ENCODE measurements at regions not wholly inside any gene's neighbourhood (a gene's known extent, or its start where the extent isn't known, plus 50 kb on each side); places are given as distances from the start of the nearest gene placed in this dataset.

GRCh38 chr16:51723036-51723724 is 572.1 kb upstream of the SALL1 start:
- no peak overlapping the region for H3K9ac ChIP-seq (ENCODE audit: low read length)
- H3K4me3 ChIP-seq (ENCODE audit: low read length) = no peak overlapping the region
- H4K20me1 ChIP-seq (ENCODE audit: insufficient read depth, low read length) = no peaks in the 10 kb centered on the region
- H3K27me3 ChIP-seq (ENCODE audit: low read depth, low read length) = no peaks in the 10 kb centered on the region
- no peak overlapping the region for H3K27ac ChIP-seq (ENCODE audit: low read length)
- H3K9me3 ChIP-seq (ENCODE audit: insufficient read depth, low read length) = no peaks in the 10 kb centered on the region
- H3K4me2 ChIP-seq (ENCODE audit: low read length) = no peak overlapping the region
- no peaks in the 10 kb centered on the region for H3K4me1 ChIP-seq (ENCODE audit: low read length)
- H2AFZ ChIP-seq (ENCODE audit: low read depth, low read length) = no peak overlapping the region
- H3K79me2 ChIP-seq (ENCODE audit: low read length) = no peaks in the 10 kb centered on the region
- TF ChIP-seq EZH2phosphoT487 (IDR thresholded peaks at IDR 0.05; ENCODE audit: low read depth) (no peak), CTCF (IDR thresholded peaks at IDR 0.05; ENCODE audit: low read depth, low read length) (no peak)
- H3K36me3 ChIP-seq (replicated peaks; ENCODE audit: low read depth, low read length) = no peaks in the 10 kb centered on the region

- TF ChIP-seq EZH2phosphoT487 (IDR thresholded peaks at IDR 0.05; ENCODE audit: low read depth) = no peak
- no peak for TF ChIP-seq CTCF (IDR thresholded peaks at IDR 0.05; ENCODE audit: low read depth, low read length)
- no peaks in the 10 kb centered on the region for H3K79me2 ChIP-seq (ENCODE audit: low read length)
- no peaks in the 10 kb centered on the region for H3K36me3 ChIP-seq (replicated peaks; ENCODE audit: low read depth, low read length)
- no peak overlapping the region for H3K4me3 ChIP-seq (ENCODE audit: low read length)
- H3K4me1 ChIP-seq (ENCODE audit: low read length) = no peaks in the 10 kb centered on the region
- no peaks in the 10 kb centered on the region for H3K9me3 ChIP-seq (ENCODE audit: insufficient read depth, low read length)
- no peak overlapping the region for H2AFZ ChIP-seq (ENCODE audit: low read depth, low read length)
- H3K9ac ChIP-seq (ENCODE audit: low read length) = no peak overlapping the region
- no peak overlapping the region for H3K27ac ChIP-seq (ENCODE audit: low read length)
- H3K27me3 ChIP-seq (ENCODE audit: low read depth, low read length) = no peaks in the 10 kb centered on the region
- H4K20me1 ChIP-seq (ENCODE audit: insufficient read depth, low read length) = no peaks in the 10 kb centered on the region
- no peak overlapping the region for H3K4me2 ChIP-seq (ENCODE audit: low read length)
These were observed 571.4 kb upstream of the SALL1 start for GRCh38 chr16:51722467-51722866.

GRCh38 chr16:51719376-51719775 is 568.3 kb upstream of the SALL1 start:
- Histone ChIP-seq H3K9ac (ENCODE audit: low read length) (no peak overlapping the region), H3K4me2 (ENCODE audit: low read length) (no peak overlapping the region), H3K36me3 (replicated peaks; ENCODE audit: low read depth, low read length) (no peaks in the 10 kb centered on the region), H3K27me3 (ENCODE audit: low read depth, low read length) (no peaks in the 10 kb centered on the region), H4K20me1 (ENCODE audit: insufficient read depth, low read length) (no peaks in the 10 kb centered on the region), H3K4me3 (ENCODE audit: low read length) (no peak overlapping the region), H3K27ac (ENCODE audit: low read length) (no peak overlapping the region), H2AFZ (ENCODE audit: low read depth, low read length) (no peak overlapping the region), H3K9me3 (ENCODE audit: insufficient read depth, low read length) (no peaks in the 10 kb centered on the region), H3K4me1 (ENCODE audit: low read length) (no peaks in the 10 kb centered on the region), H3K79me2 (ENCODE audit: low read length) (no peaks in the 10 kb centered on the region)
- TF ChIP-seq EZH2phosphoT487 (IDR thresholded peaks at IDR 0.05; ENCODE audit: low read depth) = no peak
- TF ChIP-seq CTCF (IDR thresholded peaks at IDR 0.05; ENCODE audit: low read depth, low read length) = no peak

- no peak overlapping the region for H3K4me2 ChIP-seq (ENCODE audit: low read length)
- no peaks in the 10 kb centered on the region for H3K27me3 ChIP-seq (ENCODE audit: low read depth, low read length)
- H3K9me3 ChIP-seq (ENCODE audit: insufficient read depth, low read length) = no peaks in the 10 kb centered on the region
- TF ChIP-seq EZH2phosphoT487 (IDR thresholded peaks at IDR 0.05; ENCODE audit: low read depth) (no peak), CTCF (IDR thresholded peaks at IDR 0.05; ENCODE audit: low read depth, low read length) (no peak)
- no peaks in the 10 kb centered on the region for H3K4me1 ChIP-seq (ENCODE audit: low read length)
- H3K9ac ChIP-seq (ENCODE audit: low read length) = no peak overlapping the region
- H4K20me1 ChIP-seq (ENCODE audit: insufficient read depth, low read length) = no peaks in the 10 kb centered on the region
- no peaks in the 10 kb centered on the region for H3K36me3 ChIP-seq (replicated peaks; ENCODE audit: low read depth, low read length)
- H2AFZ ChIP-seq (ENCODE audit: low read depth, low read length) = no peak overlapping the region
- H3K4me3 ChIP-seq (ENCODE audit: low read length) = no peak overlapping the region
- no peak overlapping the region for H3K27ac ChIP-seq (ENCODE audit: low read length)
- H3K79me2 ChIP-seq (ENCODE audit: low read length) = no peaks in the 10 kb centered on the region
These were observed 565.1 kb upstream of the SALL1 start for GRCh38 chr16:51716195-51716594.
